ENCODE measurements at regions not wholly inside any gene's neighbourhood (a gene's known extent, or its start where the extent isn't known, plus 50 kb on each side); places are given as distances from the start of the nearest gene placed in this dataset.
"Not testable (repeated sequence)": the region's sequence is repeated elsewhere in the genome, so short reads cannot be mapped to it uniquely, and the experiment has no call there.

DNA sequence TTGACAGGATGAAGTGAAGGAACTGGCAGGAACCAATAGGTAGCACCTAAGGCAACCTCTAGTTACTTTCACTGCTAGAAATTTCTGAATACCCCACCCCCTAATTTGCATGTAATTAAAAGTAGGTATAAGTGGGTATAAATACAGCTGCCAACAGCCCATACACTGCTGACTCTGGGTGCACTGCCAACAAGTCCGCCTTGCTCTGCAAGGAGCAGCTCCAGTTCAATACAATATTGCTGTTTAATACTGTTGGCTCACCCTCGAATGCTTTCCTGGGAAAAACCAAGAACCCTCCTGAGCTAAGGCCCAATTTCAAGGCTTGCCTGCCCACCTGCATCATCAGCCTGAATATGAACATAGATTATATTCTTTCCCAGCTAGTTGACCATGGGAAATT, 981.9 kb downstream of the ADGRL2 start:
- Mint-ChIP-seq H3K4me1 (ENCODE audit: low read depth) (no peaks in the 10 kb centered on the region), H3K4me3 (no peak overlapping the region), H3K36me3 (ENCODE audit: low read depth) (no peaks in the 10 kb centered on the region), H3K27ac (no peak overlapping the region), H3K27me3 (ENCODE audit: low read depth) (no peaks in the 10 kb centered on the region), H3K9me3 (no peaks in the 10 kb centered on the region)

DNA sequence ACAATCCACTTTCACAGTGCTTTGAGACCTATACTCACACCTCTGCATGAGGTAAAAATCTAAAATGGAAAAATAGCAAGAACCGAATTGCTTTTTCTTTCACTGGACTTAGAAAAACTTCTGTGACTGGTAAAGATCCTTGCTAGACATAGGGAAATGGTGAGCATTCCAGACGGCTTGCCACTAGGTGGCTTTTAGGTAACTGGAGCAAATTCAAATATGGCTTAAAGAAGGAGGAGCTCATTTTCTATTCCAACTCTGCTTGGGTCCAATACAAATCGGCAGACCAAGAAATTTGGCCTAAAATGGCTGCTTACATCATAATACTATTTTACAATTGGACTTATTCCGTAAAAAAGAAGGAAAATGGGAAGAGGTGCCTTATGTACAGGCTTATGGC, 977.9 kb downstream of the ADGRL2 start:
- no peaks in the 10 kb centered on the region for H3K36me3 Mint-ChIP-seq (ENCODE audit: low read depth)
- no peak overlapping the region for H3K4me3 Mint-ChIP-seq
- H3K27me3 Mint-ChIP-seq (ENCODE audit: low read depth), result no peaks in the 10 kb centered on the region
- H3K4me1 Mint-ChIP-seq (ENCODE audit: low read depth), result no peaks in the 10 kb centered on the region
- no peaks in the 10 kb centered on the region for H3K9me3 Mint-ChIP-seq
- H3K27ac Mint-ChIP-seq, result no peak overlapping the region

DNA sequence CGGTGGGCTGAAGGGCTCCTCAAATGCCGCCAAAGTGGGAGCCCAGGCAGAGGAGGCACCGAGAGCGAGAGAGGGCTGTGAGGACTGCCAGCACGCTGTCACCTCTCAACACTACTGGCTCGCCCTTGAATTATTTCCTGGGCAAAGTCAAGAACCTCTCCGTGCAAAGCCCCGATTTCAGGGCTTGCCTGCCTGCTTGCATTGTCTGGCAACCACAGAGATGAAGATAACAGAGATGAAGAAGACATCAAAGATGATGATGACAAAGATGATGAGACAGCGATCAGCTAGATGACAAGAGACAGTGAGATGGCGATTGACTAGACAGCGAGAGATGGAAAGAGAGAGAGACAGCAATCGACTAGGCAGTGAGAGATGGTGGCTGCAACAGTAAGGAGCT, 976.5 kb downstream of the ADGRL2 start:
- Mint-ChIP-seq H3K4me1 (ENCODE audit: low read depth) (no peaks in the 10 kb centered on the region), H3K27ac (no peak overlapping the region), H3K4me3 (no peak overlapping the region), H3K27me3 (ENCODE audit: low read depth) (no peaks in the 10 kb centered on the region), H3K36me3 (ENCODE audit: low read depth) (no peaks in the 10 kb centered on the region), H3K9me3 (no peaks in the 10 kb centered on the region)

DNA sequence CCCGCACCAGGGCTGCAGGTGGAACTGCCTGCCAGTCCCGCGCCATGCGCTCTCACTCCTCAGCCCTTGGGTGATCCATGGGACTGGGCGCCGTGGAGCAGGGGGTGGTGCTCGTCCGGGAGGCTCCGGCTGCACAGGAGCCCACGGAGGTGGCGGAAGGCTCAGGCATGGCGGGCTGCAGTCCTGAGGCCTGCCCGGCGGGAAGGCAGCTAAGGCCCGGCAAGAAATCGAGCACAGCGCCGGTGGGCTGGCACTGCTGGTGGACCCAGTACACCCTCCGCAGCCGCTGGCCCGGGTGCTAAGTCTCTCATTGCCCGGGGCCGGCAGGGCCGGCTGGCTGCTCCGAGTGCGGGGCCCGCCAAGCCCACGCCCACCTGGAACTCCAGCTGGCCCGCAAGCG, 976.0 kb downstream of the ADGRL2 start:
- not testable (repeated sequence) for H3K9me3 Mint-ChIP-seq; H3K36me3 Mint-ChIP-seq (ENCODE audit: low read depth); H3K4me3 Mint-ChIP-seq; H3K4me1 Mint-ChIP-seq (ENCODE audit: low read depth); H3K27ac Mint-ChIP-seq; H3K27me3 Mint-ChIP-seq (ENCODE audit: low read depth)

DNA sequence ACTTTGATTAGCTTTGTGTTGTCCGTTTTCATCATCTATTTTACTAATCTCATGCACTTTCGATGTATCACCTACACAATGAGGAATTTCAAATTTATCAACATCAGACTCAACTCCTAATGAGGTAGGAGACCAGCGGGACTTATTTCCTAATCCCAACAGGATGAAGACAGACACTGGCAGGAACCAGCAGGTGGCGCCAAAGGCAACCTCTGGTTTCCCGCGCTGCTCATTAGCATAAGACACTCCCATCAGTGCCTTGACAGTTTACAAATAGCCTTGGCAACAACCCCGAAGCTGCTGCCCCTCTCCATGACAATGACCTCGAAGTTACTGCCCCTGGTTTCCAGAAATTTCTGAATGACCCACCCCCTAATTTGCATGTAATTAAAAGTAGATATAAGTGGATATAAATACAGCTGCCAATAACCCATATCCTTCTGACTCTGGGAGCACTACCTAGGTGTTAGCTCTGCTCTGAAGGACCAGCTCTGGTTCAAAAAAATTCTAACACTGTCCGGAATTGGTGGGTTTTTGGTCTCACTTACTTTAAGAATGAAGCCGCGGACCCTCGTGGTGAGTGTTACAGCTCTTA, 974.8 kb downstream of the ADGRL2 start:
- Mint-ChIP-seq H3K9me3 (no peaks in the 10 kb centered on the region), H3K4me3 (no peak overlapping the region), H3K27me3 (ENCODE audit: low read depth) (no peaks in the 10 kb centered on the region), H3K4me1 (ENCODE audit: low read depth) (no peaks in the 10 kb centered on the region), H3K27ac (no peak overlapping the region), H3K36me3 (ENCODE audit: low read depth) (no peaks in the 10 kb centered on the region)

DNA sequence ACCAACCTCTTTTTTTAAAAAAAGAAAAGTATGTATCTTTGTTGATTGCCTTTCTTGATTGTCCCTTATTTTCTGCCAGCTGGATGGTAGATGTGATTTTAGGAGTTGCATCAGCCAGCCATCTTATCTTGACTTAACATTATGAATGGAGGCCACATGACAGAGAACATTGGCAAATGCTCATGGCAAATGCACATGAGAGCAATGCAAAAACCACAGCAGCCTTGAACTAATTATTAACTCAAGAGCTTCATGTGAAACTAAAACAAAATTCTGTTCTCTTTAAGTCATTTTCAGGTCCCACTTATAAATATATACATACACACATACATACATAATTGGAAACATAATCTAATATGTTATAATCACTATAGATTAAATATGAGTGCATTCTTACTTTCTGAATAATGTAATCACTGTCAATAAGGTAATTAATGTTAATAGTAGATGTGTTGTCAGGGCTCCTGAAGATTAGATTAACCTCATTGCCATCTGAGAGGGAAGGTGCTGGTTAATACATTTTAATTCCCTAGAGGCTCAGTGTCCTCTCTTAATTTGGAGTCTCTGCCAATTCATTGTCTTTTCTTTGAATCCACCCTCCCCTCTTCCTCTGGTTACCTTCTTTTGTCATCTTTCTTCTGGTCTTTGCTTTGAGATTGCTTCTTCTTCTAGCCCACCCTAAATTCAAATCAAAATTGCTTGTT, 962.2 kb downstream of the ADGRL2 start:
- H3K27me3 Mint-ChIP-seq (ENCODE audit: low read depth), result no peaks in the 10 kb centered on the region
- no peaks in the 10 kb centered on the region for H3K36me3 Mint-ChIP-seq (ENCODE audit: low read depth)
- no peak overlapping the region for H3K4me3 Mint-ChIP-seq
- H3K27ac Mint-ChIP-seq, result no peak overlapping the region
- no peaks in the 10 kb centered on the region for H3K9me3 Mint-ChIP-seq
- no peaks in the 10 kb centered on the region for H3K4me1 Mint-ChIP-seq (ENCODE audit: low read depth)

DNA sequence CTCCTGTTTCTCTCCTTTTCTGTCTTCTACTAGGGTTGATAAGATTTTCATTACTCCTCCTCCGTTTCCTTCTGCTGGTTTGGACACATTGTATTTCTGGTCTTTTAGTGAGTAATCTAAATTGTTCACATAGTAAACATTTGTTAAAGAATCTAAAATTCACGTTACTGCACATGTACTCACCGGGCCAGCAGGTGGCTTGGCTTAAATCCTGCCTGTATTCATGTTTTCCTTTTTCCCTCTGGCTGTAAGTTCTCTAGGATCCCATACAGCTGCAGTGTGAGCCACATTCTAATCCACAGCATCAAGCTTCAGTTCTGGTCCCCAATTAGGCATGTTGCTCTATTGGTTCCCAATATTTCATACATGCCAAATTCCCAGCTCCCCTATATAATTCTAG, 958.3 kb downstream of the ADGRL2 start:
- no peak overlapping the region for H3K4me3 Mint-ChIP-seq
- H3K9me3 Mint-ChIP-seq, result no peaks in the 10 kb centered on the region
- H3K27ac Mint-ChIP-seq, result no peak overlapping the region
- H3K27me3 Mint-ChIP-seq (ENCODE audit: low read depth), result no peaks in the 10 kb centered on the region
- H3K36me3 Mint-ChIP-seq (ENCODE audit: low read depth), result no peaks in the 10 kb centered on the region
- H3K4me1 Mint-ChIP-seq (ENCODE audit: low read depth), result no peaks in the 10 kb centered on the region

DNA sequence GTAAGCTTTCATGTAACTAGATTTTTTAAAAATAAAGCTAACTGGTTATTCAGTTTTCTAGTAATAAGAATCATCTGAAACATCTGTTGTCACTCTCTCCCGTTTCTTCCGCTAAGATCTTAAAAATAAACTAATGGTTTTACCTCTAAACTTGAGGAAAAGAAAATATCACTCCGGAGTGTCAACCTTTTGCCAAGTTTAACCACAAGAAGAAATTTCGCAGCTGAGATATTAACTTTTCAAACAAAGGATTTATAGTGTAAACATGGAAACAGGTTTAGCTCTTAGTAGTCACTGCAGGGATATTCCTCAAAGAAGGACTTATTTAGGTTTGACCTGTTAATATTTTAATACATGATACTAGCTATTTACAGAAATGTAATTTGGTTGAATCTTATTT, 954.9 kb downstream of the ADGRL2 start:
- Mint-ChIP-seq H3K36me3 (ENCODE audit: low read depth) (no peaks in the 10 kb centered on the region), H3K9me3 (no peaks in the 10 kb centered on the region), H3K4me1 (ENCODE audit: low read depth) (no peaks in the 10 kb centered on the region), H3K27me3 (ENCODE audit: low read depth) (no peaks in the 10 kb centered on the region), H3K4me3 (no peak overlapping the region), H3K27ac (no peak overlapping the region)

DNA sequence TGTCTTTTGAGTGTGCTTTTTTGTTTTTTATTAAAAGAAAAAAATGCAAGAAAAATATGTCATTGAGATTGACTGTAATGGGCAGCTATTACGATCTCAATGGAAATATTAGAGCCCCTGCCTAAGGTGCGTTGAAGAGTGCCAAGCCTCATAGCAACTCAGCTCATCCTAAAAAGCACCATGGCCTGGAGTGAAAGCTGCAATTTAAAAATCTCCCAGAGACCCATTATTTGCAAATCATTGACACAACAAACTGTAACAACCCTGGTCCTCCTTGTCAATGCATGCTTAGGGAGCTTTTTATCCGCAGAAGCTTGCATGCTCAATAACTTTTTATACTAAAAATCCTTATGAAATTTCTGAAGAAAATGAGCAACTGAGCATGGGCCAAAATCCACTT, 954.5 kb downstream of the ADGRL2 start:
- Mint-ChIP-seq H3K36me3 (ENCODE audit: low read depth) (no peaks in the 10 kb centered on the region), H3K4me1 (ENCODE audit: low read depth) (no peaks in the 10 kb centered on the region), H3K27me3 (ENCODE audit: low read depth) (no peaks in the 10 kb centered on the region), H3K9me3 (no peaks in the 10 kb centered on the region), H3K4me3 (no peak overlapping the region), H3K27ac (no peak overlapping the region)

DNA sequence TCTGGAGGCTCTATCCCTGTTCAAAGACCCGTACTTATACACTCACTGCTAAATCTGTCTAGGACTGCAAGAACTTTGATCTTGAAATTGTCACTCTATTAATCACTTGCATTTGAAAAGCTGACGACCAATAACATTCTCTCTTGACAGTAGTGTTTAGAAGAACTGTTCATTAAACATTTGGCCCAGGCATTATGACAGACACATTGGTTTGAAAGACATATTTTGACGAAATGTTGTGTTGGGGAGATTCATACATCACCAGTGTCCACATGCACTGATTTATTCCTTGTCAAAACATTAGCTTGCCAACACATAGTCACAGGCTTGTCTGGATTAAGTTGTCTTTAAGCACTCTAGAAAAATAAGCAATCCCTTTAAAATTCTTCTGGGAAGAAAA, 951.3 kb downstream of the ADGRL2 start:
- Mint-ChIP-seq H3K9me3 (no peaks in the 10 kb centered on the region), H3K4me1 (ENCODE audit: low read depth) (no peaks in the 10 kb centered on the region), H3K4me3 (no peak overlapping the region), H3K36me3 (ENCODE audit: low read depth) (no peaks in the 10 kb centered on the region), H3K27me3 (ENCODE audit: low read depth) (no peaks in the 10 kb centered on the region), H3K27ac (no peak overlapping the region)

DNA sequence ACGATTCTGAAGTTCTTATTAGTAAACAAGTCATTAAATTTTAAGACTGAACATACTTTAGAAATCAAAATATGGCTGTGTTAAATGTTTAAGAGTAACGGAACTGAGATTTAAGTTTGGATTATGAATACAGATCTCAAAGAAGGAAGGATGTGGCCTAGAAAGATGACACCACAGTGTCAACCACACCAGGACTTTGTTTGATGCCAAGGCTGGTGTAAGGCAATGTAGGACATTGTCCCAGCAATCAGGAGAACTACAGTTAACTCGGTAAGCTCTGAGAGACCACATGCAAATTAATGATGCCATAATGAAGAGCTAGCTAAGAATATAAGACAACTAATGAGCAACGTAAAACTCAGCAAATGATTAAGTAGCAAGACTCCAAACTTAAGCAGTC, 932.9 kb downstream of the ADGRL2 start:
- Mint-ChIP-seq H3K36me3 (ENCODE audit: low read depth) (no peaks in the 10 kb centered on the region), H3K4me3 (no peak overlapping the region), H3K27me3 (ENCODE audit: low read depth) (no peaks in the 10 kb centered on the region), H3K4me1 (ENCODE audit: low read depth) (no peaks in the 10 kb centered on the region), H3K27ac (no peak overlapping the region), H3K9me3 (peaks cover 12% of the 10 kb centered on the region)

DNA sequence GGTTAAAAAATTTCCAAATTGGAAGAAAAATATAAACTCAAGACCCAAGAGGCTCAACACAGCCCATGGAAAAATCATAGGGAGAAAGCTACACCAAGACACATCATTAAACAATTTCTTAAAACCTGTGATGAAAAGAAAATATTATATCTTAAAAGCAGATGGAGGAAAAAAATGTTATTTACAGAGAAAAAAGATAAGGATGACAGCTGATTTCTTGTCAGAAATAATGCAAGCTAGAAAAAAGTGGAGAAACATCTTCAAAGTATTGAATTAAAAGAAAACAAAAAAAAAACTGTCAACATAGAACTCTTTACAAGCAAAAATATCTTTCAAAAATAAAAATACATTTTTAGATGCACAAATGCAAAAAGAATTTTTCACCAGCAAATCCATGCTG, 930.5 kb downstream of the ADGRL2 start:
- Mint-ChIP-seq H3K27me3 (ENCODE audit: low read depth) (no peaks in the 10 kb centered on the region), H3K36me3 (ENCODE audit: low read depth) (no peaks in the 10 kb centered on the region), H3K4me1 (ENCODE audit: low read depth) (no peaks in the 10 kb centered on the region), H3K9me3 (peaks cover 12% of the 10 kb centered on the region), H3K27ac (no peak overlapping the region), H3K4me3 (no peak overlapping the region)

DNA sequence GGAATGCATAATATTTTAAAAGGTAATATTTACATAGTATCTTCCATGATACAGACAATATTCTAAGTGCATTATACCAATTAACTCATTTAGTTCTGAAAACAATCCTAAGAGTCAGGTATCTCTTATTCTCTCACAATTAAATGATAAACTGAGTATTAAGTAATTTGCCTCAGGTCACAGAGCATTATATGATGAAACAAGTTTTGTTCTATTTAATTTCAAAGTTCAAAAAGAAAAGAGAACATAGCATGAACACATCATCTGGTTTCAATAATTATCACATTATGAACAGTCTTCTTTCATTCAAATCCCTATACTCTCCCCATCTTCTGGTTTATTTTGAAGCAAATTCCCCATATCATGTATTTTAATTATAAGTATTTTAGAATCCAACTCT, 927.5 kb downstream of the ADGRL2 start:
- Mint-ChIP-seq H3K4me3 (no peak overlapping the region), H3K4me1 (ENCODE audit: low read depth) (no peaks in the 10 kb centered on the region), H3K27me3 (ENCODE audit: low read depth) (no peaks in the 10 kb centered on the region), H3K27ac (no peak overlapping the region), H3K9me3 (peaks cover 8% of the 10 kb centered on the region), H3K36me3 (ENCODE audit: low read depth) (no peaks in the 10 kb centered on the region)

DNA sequence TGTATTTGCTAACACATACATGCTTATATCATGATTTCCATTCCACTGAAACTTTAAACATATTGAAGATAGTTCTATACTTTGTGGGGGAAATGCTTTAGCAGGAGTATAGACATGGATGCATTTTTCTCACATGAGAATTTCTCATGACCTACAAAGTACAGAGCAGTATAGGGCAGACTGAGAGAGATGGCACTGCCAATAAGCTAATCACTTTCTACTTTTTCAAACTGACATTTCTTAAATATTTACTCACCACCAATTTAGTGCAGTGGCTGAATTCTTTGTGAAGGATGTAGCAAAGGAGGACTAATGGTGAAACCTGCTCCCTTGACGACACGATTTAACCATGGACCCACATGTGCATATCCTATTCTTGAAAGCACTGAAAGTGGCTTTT, 923.5 kb downstream of the ADGRL2 start:
- no peaks in the 10 kb centered on the region for H3K9me3 Mint-ChIP-seq
- H3K27me3 Mint-ChIP-seq (ENCODE audit: low read depth), result no peaks in the 10 kb centered on the region

DNA sequence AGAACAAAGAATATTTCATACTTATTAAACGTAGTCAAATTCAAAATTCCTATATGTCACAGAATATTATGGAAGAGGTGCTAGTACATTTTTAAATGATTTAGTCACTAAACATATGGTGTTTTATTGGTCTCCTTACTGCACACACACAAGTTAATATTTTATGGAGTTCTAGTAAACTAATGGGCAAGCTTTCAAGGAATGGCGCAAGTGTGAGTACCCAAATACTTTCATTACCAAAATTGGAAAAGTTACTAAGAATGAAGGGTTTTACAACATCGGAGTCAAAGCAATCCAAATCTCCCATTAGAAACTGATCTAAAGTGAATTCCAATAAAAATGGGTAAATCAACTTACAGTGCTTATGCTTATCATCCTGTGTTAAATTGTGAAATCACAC, 921.9 kb downstream of the ADGRL2 start:
- Mint-ChIP-seq H3K27me3 (ENCODE audit: low read depth) (no peaks in the 10 kb centered on the region), H3K27ac (no peak overlapping the region), H3K36me3 (ENCODE audit: low read depth) (no peaks in the 10 kb centered on the region), H3K4me1 (ENCODE audit: low read depth) (no peaks in the 10 kb centered on the region), H3K4me3 (no peak overlapping the region), H3K9me3 (no peaks in the 10 kb centered on the region)

More for the DNA sequence above, 923.5 kb downstream of the ADGRL2 start:
- no peaks in the 10 kb centered on the region for H3K4me1 Mint-ChIP-seq (ENCODE audit: low read depth)
- H3K4me3 Mint-ChIP-seq, result no peak overlapping the region
- no peaks in the 10 kb centered on the region for H3K36me3 Mint-ChIP-seq (ENCODE audit: low read depth)
- H3K27ac Mint-ChIP-seq, result no peak overlapping the region

DNA sequence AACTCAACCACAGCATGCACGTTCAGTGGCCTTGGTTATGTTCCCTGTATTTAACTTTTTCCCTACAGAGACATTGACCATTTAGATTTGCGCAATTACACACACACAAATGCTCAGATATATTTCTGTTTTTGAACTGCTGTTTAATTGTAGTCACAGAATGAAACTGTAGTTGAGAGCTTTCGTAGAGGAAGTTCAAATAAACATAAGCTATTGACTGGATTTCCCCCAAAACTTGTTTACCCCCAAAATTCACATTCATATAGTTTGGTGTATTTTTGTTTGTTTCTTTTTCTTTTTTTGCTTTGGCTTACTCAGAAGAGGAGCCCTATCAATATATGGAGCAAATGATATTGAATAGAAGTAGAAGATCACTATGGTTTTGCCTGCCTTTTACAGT, 921.0 kb downstream of the ADGRL2 start:
- no peaks in the 10 kb centered on the region for H3K36me3 Mint-ChIP-seq (ENCODE audit: low read depth)
- no peaks in the 10 kb centered on the region for H3K27me3 Mint-ChIP-seq (ENCODE audit: low read depth)
- H3K4me1 Mint-ChIP-seq (ENCODE audit: low read depth), result no peaks in the 10 kb centered on the region

More for the DNA sequence above, 921.0 kb downstream of the ADGRL2 start:
- Mint-ChIP-seq H3K9me3 (no peaks in the 10 kb centered on the region), H3K4me3 (no peak overlapping the region), H3K27ac (no peak overlapping the region)

Data from T-helper 1 cell treated with Interleukin-12 subunit alpha and Interleukin-12 subunit beta and Interleukin-4 antibody, amounts not matched to agents 30 μg/mL and 1 μg/mL, for 36 hours (primary cell).